ENCODE measurements at regions not wholly inside any gene's neighbourhood (a gene's known extent, or its start where the extent isn't known, plus 50 kb on each side); places are given as distances from the start of the nearest gene placed in this dataset.
"Not testable (repeated sequence)": the region's sequence is repeated elsewhere in the genome, so short reads cannot be mapped to it uniquely, and the experiment has no call there.

GRCh38 chr13:31607531-31607930, 131.8 kb upstream of the RXFP2 start:
- not testable (repeated sequence) for DNase-seq (ENCODE audit: low read depth, low spot score)

- DNase-seq (ENCODE audit: low read depth, low spot score), result not testable (repeated sequence)
Measured at GRCh38 chr13:31608780-31609179, 130.5 kb upstream of the RXFP2 start.

GRCh38 chr13:31610270-31610998, 128.9 kb upstream of the RXFP2 start:
- DNase-seq (ENCODE audit: low read depth, low spot score), result no peak

- no peak for DNase-seq (ENCODE audit: low read depth, low spot score)
Measured at GRCh38 chr13:31611214-31611613, 128.1 kb upstream of the RXFP2 start.

GRCh38 chr13:31614073-31614472, 125.3 kb upstream of the RXFP2 start:
- no peak for DNase-seq (ENCODE audit: low read depth, low spot score)

GRCh38 chr13:31614704-31615103, 124.6 kb upstream of the RXFP2 start:
- no peak for DNase-seq (ENCODE audit: low read depth, low spot score)

GRCh38 chr13:31625115-31625514, 114.2 kb upstream of the RXFP2 start:
- DNase-seq (ENCODE audit: low read depth, low spot score), result no peak

- no peak for DNase-seq (ENCODE audit: low read depth, low spot score)
Measured at GRCh38 chr13:31627097-31627845, 112.1 kb upstream of the RXFP2 start.

- no peak for DNase-seq (ENCODE audit: low read depth, low spot score)
Measured at GRCh38 chr13:31629085-31629780, 110.1 kb upstream of the RXFP2 start.

- DNase-seq (ENCODE audit: low read depth, low spot score), result no peak
Measured at GRCh38 chr13:31631071-31631470, 108.3 kb upstream of the RXFP2 start.

- no peak for DNase-seq (ENCODE audit: low read depth, low spot score)
Measured at GRCh38 chr13:31631746-31632145, 107.6 kb upstream of the RXFP2 start.

- no peak for DNase-seq (ENCODE audit: low read depth, low spot score)
Measured at GRCh38 chr13:31638577-31638976, 100.7 kb upstream of the RXFP2 start.

GRCh38 chr13:31639443-31640163, 99.7 kb upstream of the RXFP2 start:
- DNase-seq (ENCODE audit: low read depth, low spot score), result no peak

- no peak for DNase-seq (ENCODE audit: low read depth, low spot score)
Measured at GRCh38 chr13:31649766-31650165, 89.6 kb upstream of the RXFP2 start.

- DNase-seq (ENCODE audit: low read depth, low spot score), result no peak
Measured at GRCh38 chr13:31653730-31654129, 85.6 kb upstream of the RXFP2 start.

GRCh38 chr13:31663880-31664585, 75.3 kb upstream of the RXFP2 start:
- DNase-seq (ENCODE audit: low read depth, low spot score), result peak; percentile 75

GRCh38 chr13:31670831-31671617, 68.3 kb upstream of the RXFP2 start:
- DNase-seq (ENCODE audit: low read depth, low spot score), result no peak

GRCh38 chr13:31674051-31674450, 65.3 kb upstream of the RXFP2 start:
- no peak for DNase-seq (ENCODE audit: low read depth, low spot score)

- DNase-seq (ENCODE audit: low read depth, low spot score), result no peak
Measured at GRCh38 chr13:31675440-31675953, 63.8 kb upstream of the RXFP2 start.

- DNase-seq (ENCODE audit: low read depth, low spot score), result no peak
Measured at GRCh38 chr13:31681133-31681532, 58.2 kb upstream of the RXFP2 start.

Data from iPS DF 19.7 (cell line).